ENCODE measurements at regions not wholly inside any gene's neighbourhood (a gene's known extent, or its start where the extent isn't known, plus 50 kb on each side); places are given as distances from the start of the nearest gene placed in this dataset.

DNA sequence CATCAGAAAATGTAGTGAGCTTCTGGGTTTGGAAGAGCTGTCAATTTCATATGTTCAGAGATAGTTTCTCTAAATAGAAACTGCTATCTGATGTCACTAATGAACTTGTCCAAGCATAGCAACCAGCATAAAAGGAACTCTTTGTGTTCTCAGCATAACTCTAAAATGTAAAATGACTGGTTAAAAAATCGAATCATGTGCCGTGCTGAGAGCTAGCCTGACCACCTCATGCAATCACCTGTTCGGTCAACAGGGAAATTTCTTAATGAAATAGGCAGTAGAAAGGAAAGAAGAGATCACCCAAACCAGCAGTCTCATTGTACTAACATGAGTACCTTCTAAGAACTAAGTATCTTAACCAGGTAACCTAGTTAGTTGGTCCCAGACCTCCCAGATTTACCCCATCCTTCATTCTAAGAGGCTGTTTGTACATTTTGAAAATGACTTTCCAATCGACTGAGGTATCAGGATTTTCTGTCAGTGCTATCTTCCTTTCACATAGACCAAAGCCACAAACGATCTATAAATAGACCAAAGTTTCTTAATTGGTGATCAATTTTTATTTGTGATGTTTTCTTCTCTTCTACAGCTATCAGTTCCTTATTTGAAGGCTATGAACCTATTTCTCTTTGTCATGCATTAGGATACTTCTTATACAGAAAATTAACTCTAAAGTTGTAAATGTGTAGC lies 147.3 kb downstream of the TLR5 start:
- Histone ChIP-seq H3K9me3 (ENCODE audit: control insufficient read depth, low read depth, low read length) (no peaks in the 10 kb centered on the region), H3K9me1 (ENCODE audit: control insufficient read depth, extremely low read depth, insufficient read depth, low read length) (no peaks in the 10 kb centered on the region), H3K9ac (ENCODE audit: control insufficient read depth, extremely low read depth, insufficient read depth, low read length) (no peak overlapping the region), H3K4me3 (ENCODE audit: control insufficient read depth in 2 of 3, extremely low read depth in 1 of 3, insufficient read depth in 2 of 3, low read depth in 1 of 3, low read length in 3 of 3) (no peak overlapping the region), H3K27ac (ENCODE audit: control insufficient read depth, insufficient read depth, low read length) (no peak overlapping the region), H2AFZ (ENCODE audit: control insufficient read depth, low read length) (no peak overlapping the region), H3K27me3 (ENCODE audit: control insufficient read depth, extremely low read depth, insufficient read depth, low read length) (no peaks in the 10 kb centered on the region), H3K4me2 (ENCODE audit: control insufficient read depth, extremely low read depth, insufficient read depth, low read depth, low read length) (no peak overlapping the region), H3K36me3 (ENCODE audit: control insufficient read depth in 2 of 2, extremely low read depth in 1 of 2, insufficient read depth in 2 of 2, low read length in 2 of 2) (no peaks in the 10 kb centered on the region), H3K79me2 (ENCODE audit: control insufficient read depth, insufficient read depth, low read length) (no peaks in the 10 kb centered on the region), H3K4me1 (ENCODE audit: control insufficient read depth, extremely low read depth, insufficient read depth, low read length) (peaks cover 22% of the 10 kb centered on the region), H4K20me1 (ENCODE audit: control insufficient read depth, extremely low read depth, insufficient read depth, low read length) (no peaks in the 10 kb centered on the region)
- DNase-seq (ENCODE audit: low read depth, low spot score): no peak
- FAIRE-seq: no peak
- no peak for TF ChIP-seq EZH2 (IDR thresholded peaks at IDR 0.05; ENCODE audit: low read length)
- TF ChIP-seq, protein P1, sequence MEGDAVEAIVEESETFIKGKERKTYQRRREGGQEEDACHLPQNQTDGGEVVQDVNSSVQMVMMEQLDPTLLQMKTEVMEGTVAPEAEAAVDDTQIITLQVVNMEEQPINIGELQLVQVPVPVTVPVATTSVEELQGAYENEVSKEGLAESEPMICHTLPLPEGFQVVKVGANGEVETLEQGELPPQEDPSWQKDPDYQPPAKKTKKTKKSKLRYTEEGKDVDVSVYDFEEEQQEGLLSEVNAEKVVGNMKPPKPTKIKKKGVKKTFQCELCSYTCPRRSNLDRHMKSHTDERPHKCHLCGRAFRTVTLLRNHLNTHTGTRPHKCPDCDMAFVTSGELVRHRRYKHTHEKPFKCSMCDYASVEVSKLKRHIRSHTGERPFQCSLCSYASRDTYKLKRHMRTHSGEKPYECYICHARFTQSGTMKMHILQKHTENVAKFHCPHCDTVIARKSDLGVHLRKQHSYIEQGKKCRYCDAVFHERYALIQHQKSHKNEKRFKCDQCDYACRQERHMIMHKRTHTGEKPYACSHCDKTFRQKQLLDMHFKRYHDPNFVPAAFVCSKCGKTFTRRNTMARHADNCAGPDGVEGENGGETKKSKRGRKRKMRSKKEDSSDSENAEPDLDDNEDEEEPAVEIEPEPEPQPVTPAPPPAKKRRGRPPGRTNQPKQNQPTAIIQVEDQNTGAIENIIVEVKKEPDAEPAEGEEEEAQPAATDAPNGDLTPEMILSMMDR (optimal IDR thresholded peaks at IDR 0.05 in 1 of 3, IDR thresholded peaks at IDR 0.05 in 1 of 3, conservative IDR thresholded peaks at IDR 0.05 in 1 of 3; ENCODE audit: extremely low read depth in 1 of 3, insufficient read depth in 2 of 3, low read length in 3 of 3): no peak
- dilution Hi-C loops (cut with MboI; ENCODE audit: extremely low pct_ligation_motif_present, low sequenced_read_pairs): no loop called here

GRCh38 chr1:222996310-222996975 lies 146.6 kb downstream of the TLR5 start:
- no peaks in the 10 kb centered on the region for H3K79me2 ChIP-seq (ENCODE audit: control insufficient read depth, insufficient read depth, low read length)
- H3K9me1 ChIP-seq (ENCODE audit: control insufficient read depth, extremely low read depth, insufficient read depth, low read length): no peaks in the 10 kb centered on the region
- peaks cover 23% of the 10 kb centered on the region for H3K4me1 ChIP-seq (ENCODE audit: control insufficient read depth, extremely low read depth, insufficient read depth, low read length)
- H3K36me3 ChIP-seq (ENCODE audit: control insufficient read depth in 2 of 2, extremely low read depth in 1 of 2, insufficient read depth in 2 of 2, low read length in 2 of 2): no peaks in the 10 kb centered on the region
- no peak overlapping the region for H3K4me3 ChIP-seq (ENCODE audit: control insufficient read depth in 2 of 3, extremely low read depth in 1 of 3, insufficient read depth in 2 of 3, low read depth in 1 of 3, low read length in 3 of 3)
- no peak for FAIRE-seq
- dilution Hi-C loops (cut with MboI; ENCODE audit: extremely low pct_ligation_motif_present, low sequenced_read_pairs): no loop called here
- H3K4me2 ChIP-seq (ENCODE audit: control insufficient read depth, extremely low read depth, insufficient read depth, low read depth, low read length): no peak overlapping the region
- DNase-seq (ENCODE audit: low read depth, low spot score): no peak
- no peaks in the 10 kb centered on the region for H4K20me1 ChIP-seq (ENCODE audit: control insufficient read depth, extremely low read depth, insufficient read depth, low read length)
- no peak overlapping the region for H2AFZ ChIP-seq (ENCODE audit: control insufficient read depth, low read length)
- no peak overlapping the region for H3K9ac ChIP-seq (ENCODE audit: control insufficient read depth, extremely low read depth, insufficient read depth, low read length)
- H3K9me3 ChIP-seq (ENCODE audit: control insufficient read depth, low read depth, low read length): no peaks in the 10 kb centered on the region
- H3K27me3 ChIP-seq (ENCODE audit: control insufficient read depth, extremely low read depth, insufficient read depth, low read length): no peaks in the 10 kb centered on the region
- H3K27ac ChIP-seq (ENCODE audit: control insufficient read depth, insufficient read depth, low read length): no peak overlapping the region
- no peak for TF ChIP-seq EZH2 (IDR thresholded peaks at IDR 0.05; ENCODE audit: low read length)
- TF ChIP-seq, protein P1 (optimal IDR thresholded peaks at IDR 0.05 in 1 of 3, IDR thresholded peaks at IDR 0.05 in 1 of 3, conservative IDR thresholded peaks at IDR 0.05 in 1 of 3; ENCODE audit: extremely low read depth in 1 of 3, insufficient read depth in 2 of 3, low read length in 3 of 3): no peak

Measured in keratinocyte (primary cell).